AG04449 (cell line): ENCODE measurements at regions not wholly inside any gene's neighbourhood (a gene's known extent, or its start where the extent isn't known, plus 50 kb on each side); places are given as distances from the start of the nearest gene placed in this dataset.

Experiments used
- CTCF ChIA-PET: fragments of 350-600 bp; formaldehyde crosslinking; extraction: SDS; loops from one replicate; lab custom pipeline; 2021; ENCODE audit warnings: antibody characterized with exemption; lab: Yijun Ruan, JAX
- POLR2A ChIA-PET: fragments of 400-600, 350-600 bp; formaldehyde crosslinking; extraction: SDS; loops from one replicate; lab custom pipeline; 2020; ENCODE audit warnings: antibody characterized with exemption, inconsistent platforms; lab: Yijun Ruan, JAX
- DNase-seq: peaks from one replicate; pipeline ENCODE4 v3.0.0-alpha.2; 2010; ENCODE audit warnings: low read depth, low spot score
- H3K4me3 ChIP-seq: 2 replicates; pipeline ENCODE4 v1.5.1; 2011; ENCODE audit warnings: low read depth, mild to moderate bottlenecking, control low read depth, low read length
- CTCF ChIP-seq: IDR thresholded peaks from one replicate; pipeline ENCODE4 v1.5.1; 2011; ENCODE audit warnings: mild to moderate bottlenecking, moderate library complexity, low read length, control low read depth, inconsistent platforms; ENCODE audit not compliant: insufficient read depth; ENCODE audit errors: missing control alignments

- H3K4me3 ChIP-seq: no peak overlapping the region
- ChIA-PET POLR2A (no interaction called here), CTCF (interaction anchor here (0.9 to 2.8 kb wide), 4 partner anchors 9 to 1545 kb away, joined by 3 to 15 read pairs (median 8); no protein-coding TSS in a partner anchor)
- TF ChIP-seq CTCF: no peak
- no peak for DNase-seq
These were observed 307.0 kb downstream of the ZNF536 start for GRCh38 chr19:30679153-30679702.

GRCh38 chr19:30678168-30678567 is 306.0 kb downstream of the ZNF536 start:
- no peak overlapping the region for H3K4me3 ChIP-seq
- ChIA-PET CTCF (interaction anchor here (1.6 to 2.8 kb wide), 4 partner anchors 9 to 1546 kb away, joined by 3 to 15 read pairs (median 9); no protein-coding TSS in a partner anchor), POLR2A (no interaction called here)
- no peak for TF ChIP-seq CTCF
- no peak for DNase-seq

GRCh38 chr19:30677702-30678101 is 305.5 kb downstream of the ZNF536 start:
- TF ChIP-seq CTCF: no peak
- DNase-seq: no peak
- H3K4me3 ChIP-seq: no peak overlapping the region
- CTCF ChIA-PET: interaction anchor here (1.6 to 2.8 kb wide), 3 partner anchors 8 to 1547 kb away, joined by 4 to 15 read pairs (median 14); no protein-coding TSS in a partner anchor
- POLR2A ChIA-PET: no interaction called here

GRCh38 chr19:30676990-30677679 is 305.0 kb downstream of the ZNF536 start:
- TF ChIP-seq CTCF: no peak
- POLR2A ChIA-PET: no interaction called here
- CTCF ChIA-PET: interaction anchor here (1.6 to 2.8 kb wide), 3 partner anchors 7 to 1547 kb away, joined by 4 to 15 read pairs (median 14); no protein-coding TSS in a partner anchor
- no peak overlapping the region for H3K4me3 ChIP-seq
- DNase-seq: no peak

GRCh38 chr19:30675086-30675485 is 302.9 kb downstream of the ZNF536 start:
- H3K4me3 ChIP-seq: no peak overlapping the region
- no peak for DNase-seq
- POLR2A ChIA-PET: no interaction called here
- no peak for TF ChIP-seq CTCF
- CTCF ChIA-PET: interaction anchor here (1.6 to 2.1 kb wide), 2 partner anchors 9 to 1550 kb away, joined by 8 to 9 read pairs; no protein-coding TSS in a partner anchor

- CTCF ChIA-PET: interaction anchor here (0.5 to 2.1 kb wide), 5 partner anchors 8 to 1895 kb away, joined by 3 to 9 read pairs (median 6); no protein-coding TSS in a partner anchor
- H3K4me3 ChIP-seq: no peak overlapping the region
These were observed 302.5 kb downstream of the ZNF536 start for GRCh38 chr19:30674656-30675055.

More at GRCh38 chr19:30674656-30675055, 302.5 kb downstream of the ZNF536 start:
- no peak for TF ChIP-seq CTCF
- POLR2A ChIA-PET: no interaction called here
- no peak for DNase-seq
